Activated naive CD4-positive, alpha-beta T cell (primary cell): ENCODE measurements at regions not wholly inside any gene's neighbourhood (a gene's known extent, or its start where the extent isn't known, plus 50 kb on each side); places are given as distances from the start of the nearest gene placed in this dataset.
"Not testable (repeated sequence)": the region's sequence is repeated elsewhere in the genome, so short reads cannot be mapped to it uniquely, and the experiment has no call there.

ENCODE experiments used
- DNase-seq, 4 experiments: peaks; one replicate each; lab custom pipeline; 2025; lab: John Stamatoyannopoulos, UW

DNA sequence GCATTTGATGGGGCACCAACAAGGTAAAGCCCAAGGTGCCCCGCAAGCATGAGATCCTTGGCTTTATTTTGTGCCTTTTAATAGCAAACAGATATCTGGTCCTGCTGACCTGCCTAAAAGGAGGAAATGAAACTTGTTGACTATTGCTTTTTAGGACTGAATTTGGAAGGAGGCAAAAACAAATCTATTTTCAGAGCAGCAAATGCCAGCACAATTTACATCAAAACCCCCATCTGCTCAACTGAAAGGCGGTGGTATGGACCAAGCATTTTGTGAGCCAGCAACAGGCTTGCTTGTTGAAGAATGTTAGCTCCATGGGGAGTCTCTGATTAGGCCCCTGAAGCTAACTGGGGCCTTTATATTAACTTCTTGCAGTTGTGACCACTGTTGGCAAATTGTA is 192.6 kb upstream of the E2F8 start:
- DNase-seq, result no peak

DNA sequence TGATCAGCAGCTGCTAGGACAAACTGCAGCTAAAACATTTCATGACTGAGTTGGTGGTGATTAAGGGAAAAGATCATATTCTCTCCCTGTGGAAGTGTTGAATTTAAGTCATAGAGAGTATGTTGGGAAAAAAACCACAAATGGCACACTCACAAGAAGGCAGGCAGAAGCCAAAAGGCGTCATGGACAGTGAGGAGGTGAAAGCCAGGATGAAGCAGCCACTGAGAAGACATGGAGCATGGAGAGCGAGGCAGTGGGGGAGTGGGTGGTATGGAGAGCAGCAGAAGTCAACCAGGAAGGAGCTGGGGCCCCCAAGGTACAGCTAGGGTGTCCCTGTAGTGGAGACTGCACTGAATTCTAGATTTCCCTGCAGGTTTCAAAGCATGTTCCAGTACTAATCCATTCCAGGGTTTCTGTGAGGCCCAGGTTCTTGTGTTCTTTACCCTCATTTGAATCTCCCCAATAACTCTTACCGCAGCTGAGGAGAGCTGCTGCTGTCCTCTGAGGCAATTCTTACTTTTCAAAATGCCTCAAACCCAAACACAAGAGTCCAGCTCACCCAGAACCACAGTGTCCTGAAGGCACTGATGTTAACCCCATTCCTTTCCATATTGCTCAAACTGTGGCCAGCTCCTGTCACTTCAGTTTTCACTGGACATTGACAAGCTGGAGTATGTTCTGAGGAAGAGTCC is 191.8 kb upstream of the E2F8 start:
- no peak for DNase-seq

DNA sequence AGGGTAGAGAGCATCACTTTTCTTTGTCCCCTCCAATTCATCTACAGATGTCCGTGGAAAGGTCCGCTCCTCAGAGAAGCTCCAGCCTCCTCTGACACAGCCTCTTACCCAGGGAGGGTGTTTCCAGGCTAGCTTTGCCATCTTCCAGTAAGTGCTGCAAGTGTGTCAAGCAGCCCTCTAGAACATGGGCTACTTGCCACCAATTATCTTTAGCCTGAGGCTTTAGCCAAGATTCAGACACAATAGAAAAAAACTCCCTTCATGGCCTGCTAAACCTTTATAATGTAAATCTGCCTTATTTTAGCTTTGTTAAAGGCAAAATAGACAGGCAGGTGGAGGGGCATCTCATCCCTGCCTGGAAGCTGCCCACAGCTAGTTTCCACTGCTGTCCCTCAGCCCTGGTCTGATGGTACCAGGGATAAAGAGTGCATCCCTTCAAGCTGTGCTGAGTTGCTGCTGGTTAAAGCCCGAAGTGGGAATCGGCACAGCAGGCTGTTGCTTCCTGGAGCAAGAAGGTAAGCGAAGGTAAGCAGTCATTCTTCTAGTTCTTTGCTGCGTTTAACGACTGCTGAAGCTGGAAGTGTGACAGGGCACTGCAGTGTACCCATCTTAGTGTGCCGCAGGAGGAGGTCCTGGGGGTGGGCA is 190.1 kb upstream of the E2F8 start:
- DNase-seq, result no peak

DNA sequence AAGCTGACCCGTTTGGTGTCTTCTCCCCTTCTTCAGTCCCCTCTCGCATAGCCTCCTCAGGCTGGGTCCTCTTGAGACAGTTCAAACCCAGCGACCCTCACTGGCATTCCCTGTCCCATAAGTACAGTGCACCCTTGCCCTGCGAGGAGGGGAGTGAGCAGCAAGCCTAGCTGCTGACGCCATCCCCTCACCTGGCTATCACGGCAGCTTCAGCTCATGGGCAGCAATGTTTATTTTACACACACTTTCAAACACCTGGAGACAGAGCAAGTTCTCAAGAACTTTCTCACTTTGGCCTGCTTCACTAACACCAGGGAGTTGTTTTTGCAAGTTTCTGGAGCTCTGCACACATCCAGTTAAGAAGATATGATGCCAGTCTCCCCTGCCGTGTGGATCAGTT is 189.6 kb upstream of the E2F8 start:
- no peak for DNase-seq

DNA sequence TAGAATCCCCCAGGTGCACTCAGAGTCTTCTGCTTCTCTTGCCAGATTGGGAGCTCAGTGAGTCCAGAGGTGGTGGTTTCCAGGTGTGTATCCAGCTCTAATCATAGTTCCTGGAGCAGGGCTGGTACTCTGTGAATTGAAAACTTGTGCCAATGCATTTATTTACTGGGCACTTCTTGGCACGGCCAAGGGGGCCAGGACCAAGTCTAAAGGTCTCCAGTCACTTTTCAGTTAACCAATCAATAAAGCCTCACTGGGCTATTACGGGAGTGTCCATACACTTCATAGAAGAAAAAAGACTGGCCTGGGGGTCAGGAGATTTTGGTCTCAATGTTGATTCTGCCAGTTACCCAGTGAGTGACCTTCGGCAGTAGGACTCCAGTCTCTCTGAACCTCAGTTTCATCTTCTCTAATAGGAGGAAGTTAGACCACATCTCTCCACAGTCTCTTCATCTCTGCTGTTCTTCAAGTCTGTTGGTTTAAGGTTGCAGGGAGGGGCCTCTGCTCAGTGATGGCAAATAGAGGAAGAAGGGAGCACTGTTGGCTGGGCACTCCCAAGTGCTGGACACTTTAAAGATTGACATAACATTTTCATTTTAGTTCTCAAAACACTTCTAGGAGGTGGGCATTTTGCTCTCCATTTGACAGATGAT is 188.5 kb upstream of the E2F8 start:
- no peak for DNase-seq

DNA sequence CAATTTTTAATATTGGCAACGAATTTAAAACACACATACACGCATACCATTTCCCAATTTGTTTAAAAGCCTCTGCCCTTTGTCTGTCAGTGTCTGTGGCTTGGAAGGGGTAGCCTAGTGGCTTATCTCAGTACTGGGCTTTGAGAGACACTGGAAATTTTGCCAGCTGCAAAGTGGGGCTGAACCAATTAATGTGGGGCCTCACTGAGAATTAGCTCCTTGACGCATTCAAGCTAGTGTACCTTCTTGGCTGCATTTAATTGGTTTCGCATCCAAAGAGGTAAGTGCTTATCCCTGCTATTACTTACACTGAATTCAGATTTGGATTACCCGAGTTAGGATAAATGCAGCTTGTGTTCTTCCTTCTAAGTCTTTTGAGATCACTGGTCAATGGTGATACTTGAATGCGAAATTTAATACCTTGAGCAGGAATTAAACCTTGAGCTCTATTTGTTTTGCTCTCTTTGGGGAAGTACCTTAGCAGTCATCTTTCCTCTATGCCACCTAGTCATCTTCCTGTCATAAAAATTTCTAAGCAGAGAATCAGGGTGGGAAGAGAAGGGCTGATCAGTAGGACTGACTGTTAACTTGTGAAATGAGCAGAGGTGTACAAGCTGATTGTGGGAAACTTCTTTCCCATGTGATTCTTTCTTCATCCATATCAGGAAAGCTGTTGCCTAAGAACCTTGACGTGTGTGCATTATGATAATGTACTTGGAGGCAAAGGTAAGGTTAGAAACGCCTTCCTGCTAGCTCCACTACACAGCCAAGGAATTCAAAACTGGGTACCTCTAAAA is 187.7 kb upstream of the E2F8 start:
- DNase-seq, result no peak

DNA sequence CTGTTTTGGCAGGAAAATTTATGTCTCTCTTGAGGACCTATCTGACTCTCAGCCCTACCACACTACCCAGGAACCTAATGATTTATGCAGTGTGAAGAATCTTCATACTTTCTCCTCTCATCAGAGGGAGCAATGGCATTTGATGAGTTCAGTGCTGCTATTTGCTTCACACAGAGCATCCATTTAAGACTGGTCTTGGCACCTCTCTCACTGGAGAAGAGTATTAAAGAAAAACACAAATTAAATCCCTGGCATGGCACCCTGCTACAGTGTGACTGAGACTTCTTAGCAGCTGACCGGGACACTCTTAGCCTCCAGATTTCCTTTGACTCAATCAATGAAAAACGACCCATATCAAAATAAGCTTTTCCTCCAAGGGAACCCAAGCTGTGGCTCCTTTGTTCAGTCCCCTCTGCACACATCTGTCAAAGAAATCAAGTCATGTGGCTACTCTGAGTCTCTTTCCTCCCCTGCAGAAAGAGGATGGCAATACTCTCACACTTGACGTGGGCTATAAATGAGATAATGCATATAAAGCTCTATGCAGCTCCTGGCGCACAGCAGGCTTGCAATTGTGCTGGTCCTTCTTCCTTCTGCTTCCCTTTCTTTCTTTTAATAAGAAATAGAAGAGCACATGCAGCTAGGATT is 186.1 kb upstream of the E2F8 start:
- no peak for DNase-seq

DNA sequence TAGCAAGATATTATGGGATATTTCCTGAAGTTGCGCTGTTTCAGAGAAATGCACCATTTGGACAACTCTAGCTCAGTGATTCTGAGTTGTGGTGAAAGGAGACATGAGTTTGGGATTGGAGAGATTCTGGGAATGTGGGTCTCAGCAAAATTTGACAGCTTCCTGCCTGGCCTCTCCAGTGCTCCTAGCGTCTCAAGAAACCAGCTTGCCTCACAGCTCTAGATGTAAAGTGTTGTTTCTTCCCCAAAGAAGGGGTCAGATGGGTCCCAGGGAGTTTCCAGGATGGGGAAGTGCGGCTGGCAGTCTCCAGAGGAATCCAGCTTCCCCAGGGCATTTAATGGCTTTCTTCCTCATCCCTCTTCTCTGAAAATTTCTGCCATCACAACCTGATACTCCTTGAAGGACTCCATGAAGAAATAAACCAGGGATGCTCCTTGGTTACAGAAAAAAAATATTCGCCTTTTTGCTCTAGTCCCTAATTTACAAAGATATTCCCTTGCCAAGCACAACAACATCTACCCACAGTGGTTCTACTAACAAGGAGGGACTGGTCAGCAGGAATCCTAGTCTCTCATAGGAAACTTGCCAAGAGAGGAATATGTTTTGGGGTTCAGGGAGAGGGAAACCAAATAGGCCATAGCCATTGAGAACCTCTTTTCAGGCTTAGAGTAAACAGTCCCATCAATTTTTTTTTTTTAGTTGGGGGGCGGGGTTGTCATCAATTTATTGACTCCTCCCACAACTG is 185.4 kb upstream of the E2F8 start:
- DNase-seq, result no peak

DNA sequence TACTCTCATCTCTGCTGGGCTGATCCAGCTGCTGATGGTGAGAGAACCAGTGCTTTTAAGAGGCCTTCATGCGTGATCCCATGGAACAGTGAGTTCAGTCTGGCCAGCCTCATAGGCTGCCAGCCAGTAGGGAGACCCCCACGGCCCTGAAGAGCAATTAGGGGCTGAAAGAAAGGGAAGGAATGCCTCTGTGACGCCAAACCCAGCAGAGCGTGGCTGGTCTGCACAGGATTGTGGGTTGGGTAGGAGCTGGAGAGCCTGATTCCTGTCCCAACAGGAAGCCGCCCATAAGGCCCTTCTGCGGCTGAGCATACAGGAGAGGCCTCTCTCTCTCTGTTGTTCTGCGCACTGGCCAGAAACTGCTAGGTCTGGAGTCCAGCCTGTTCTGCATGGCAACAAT is 181.5 kb upstream of the E2F8 start:
- no peak for DNase-seq

DNA sequence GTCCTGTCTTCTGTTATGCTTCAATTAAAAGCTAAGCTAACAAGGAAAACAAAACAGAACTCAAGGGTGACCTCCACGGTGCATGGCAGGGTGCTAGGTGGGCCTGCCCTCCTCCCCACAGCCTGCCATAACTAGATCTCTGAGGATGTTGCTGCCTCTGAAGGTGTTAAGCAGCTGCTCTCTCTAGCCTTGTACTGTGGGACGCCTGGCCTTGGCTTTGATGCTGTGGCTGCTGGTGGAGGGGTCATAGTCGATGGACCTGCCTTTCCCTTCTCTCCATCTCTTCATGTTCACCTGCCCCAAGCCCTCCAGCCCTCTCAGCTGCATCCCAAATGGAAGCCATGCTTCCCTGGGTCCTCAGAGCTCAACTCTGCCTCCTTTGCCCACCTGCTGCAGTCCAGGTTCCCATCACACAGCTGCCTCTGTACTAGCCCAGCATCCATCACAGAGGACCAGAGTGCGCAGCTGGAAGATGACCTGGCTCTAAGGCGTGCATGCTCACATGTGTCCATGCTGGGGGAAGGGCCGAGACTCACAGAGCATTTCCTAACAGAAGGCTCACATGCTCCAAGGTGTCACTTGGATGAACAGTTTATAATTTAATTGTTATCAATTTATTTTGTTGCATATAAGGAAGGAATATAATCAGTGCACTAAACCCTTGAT is 180.3 kb upstream of the E2F8 start:
- no peak for DNase-seq

DNA sequence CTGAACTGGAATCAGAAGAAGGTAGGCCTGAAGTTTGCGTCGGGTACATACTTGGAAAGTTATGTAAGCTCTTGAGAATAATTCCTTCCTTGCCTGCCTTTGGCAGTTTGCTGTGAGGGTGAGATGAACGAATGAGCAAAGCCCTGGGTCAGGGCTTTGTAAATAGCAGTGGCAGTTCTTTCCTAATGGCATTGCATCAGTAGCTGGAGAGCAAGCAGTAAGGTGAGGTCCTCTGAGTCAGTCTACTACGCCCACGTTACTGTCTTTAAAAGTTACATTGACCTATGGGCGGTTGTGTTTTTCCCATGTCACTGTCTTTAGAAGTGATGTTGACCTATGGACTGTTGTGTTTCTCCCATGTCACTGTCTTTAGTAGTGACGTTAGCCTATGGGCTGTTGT is 179.1 kb upstream of the E2F8 start:
- no peak for DNase-seq

DNA sequence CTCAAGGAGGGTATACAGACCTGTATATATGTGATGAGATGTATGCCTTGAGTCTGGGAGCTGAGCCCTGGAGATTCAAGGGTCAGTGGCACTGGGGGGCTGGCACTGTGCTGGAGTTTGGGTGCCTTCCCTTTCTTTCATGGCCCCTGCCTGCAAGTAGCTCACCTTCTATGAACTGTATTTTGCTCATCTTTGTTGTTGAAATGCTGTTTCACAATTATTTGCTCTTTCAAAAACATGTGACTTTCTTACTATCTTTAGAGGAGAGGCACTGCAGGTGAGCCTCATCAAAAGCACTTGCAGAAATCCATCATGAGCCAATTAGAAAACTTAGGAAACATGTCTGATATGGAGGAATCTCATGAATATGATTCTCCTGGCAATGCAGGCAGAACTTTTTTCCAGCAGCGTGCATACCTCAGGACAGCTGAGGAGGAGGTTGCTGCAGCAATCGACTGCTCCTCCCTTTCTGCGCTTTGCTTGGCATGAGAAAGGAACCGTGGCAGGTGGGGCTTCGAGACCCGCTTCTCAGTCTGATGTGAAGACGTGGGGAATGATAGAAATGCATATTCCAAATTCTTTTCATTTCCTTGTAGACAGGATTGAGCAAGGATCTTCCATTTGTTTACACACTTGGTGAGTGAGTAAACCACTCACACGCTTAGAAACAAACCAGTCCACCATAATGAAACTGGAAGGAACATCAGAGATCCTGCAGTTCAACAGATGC is 178.4 kb upstream of the E2F8 start:
- no peak for DNase-seq

DNA sequence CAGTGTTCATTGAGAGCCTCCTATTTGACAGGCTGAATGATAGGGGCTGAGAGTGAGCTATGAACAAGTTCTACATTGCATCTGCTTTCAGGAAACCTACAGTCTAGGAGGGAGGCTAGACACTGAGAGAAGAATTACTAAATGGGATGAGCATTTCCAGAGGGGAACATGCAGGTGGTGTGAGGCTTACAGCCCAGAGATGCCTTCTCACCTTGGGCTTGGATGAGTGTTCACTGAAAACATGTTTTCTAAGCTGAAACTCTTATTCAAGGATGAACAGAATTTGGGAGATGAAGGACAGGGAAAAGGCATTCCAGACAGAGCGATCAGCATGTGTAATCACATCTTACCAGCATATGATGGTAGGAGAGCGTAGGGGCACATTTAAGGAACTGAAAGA is 177.5 kb upstream of the E2F8 start:
- no peak for DNase-seq

DNA sequence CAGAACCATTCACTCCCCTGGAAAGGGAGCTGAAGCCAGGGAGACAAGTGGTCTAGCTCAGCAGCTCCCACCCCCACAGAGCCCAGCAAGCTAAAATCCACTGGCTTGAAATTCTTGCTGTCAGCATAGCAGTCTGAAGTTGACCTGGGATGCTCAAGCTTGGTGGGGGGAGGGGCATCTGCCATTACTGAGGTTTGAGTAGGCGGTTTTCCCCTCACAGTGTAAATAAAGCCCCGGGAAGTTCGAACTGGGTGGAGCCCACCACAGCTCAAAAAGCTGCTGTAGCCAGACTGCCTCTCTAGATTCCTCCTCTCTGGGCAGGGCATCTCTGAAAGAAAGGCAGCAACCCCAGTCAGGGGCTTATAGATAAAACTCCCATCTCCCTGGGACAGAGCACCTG is 171.3 kb upstream of the E2F8 start:
- DNase-seq, result not testable (repeated sequence)

DNA sequence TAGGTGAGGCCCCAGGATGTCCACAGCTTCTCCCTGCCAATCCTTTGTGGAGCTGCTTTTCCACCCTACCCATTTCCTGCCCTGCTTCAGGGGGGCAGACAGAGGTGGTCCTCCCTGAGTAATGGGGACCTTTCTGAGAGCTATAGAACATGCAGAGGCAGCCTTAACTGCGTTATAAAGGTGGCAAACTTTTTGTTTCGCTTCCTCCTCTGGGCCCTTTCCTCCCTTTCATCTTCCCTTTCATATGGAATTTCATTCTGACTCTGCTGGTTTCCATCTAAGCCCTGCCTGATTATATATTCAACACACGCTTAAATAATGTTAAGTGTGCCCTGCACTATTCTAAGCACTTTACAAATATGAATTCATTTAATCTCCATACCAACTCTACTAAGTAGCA is 169.3 kb upstream of the E2F8 start:
- no peak for DNase-seq

DNA sequence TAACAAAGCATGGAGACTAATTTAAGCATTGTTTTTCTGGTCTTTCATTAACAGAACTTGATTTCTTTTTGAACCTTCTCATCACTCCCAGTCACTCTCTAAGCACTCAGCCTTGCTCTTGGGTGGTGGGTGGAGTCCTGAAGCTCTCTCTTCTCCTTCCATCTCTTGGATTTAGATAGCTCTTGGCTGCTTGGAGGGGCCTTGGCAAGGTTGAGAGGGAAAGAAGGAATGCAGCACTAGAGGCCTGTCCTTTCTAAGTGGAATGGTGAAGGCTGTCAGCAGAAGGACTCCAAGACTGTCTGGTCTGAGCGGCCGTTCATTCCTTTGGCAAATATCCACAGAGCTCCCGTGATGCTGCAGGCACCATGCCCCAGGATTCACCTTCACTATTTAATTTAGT is 168.6 kb upstream of the E2F8 start:
- no peak for DNase-seq

DNA sequence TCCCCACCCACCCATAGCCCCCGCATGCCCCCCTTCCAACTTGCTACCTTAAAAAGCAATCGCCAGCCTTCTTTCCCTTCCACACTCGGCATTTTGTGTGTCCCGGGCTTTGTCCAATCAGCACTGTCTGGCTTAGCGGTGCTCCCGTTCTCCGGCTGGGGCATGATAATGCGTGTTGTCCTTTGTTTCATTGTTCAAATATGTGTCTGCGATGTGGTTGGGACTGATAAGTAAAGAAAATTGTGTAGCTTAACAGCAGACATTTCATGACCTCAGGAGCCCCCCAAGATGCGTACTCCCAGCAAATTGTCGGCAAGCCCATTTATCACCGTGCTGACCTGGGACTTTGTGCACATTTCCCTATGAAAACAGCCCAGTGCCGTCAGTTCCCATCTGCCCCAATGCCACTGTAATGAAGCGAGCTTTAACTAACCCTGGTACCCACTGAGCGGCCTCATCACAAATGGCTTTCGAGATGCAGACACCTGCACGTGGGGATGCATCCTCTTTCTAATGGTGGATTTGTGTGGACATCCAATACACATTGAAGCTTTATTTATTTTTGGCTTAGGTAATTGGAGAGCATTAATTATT is 167.0 kb upstream of the E2F8 start:
- DNase-seq, result no peak

DNA sequence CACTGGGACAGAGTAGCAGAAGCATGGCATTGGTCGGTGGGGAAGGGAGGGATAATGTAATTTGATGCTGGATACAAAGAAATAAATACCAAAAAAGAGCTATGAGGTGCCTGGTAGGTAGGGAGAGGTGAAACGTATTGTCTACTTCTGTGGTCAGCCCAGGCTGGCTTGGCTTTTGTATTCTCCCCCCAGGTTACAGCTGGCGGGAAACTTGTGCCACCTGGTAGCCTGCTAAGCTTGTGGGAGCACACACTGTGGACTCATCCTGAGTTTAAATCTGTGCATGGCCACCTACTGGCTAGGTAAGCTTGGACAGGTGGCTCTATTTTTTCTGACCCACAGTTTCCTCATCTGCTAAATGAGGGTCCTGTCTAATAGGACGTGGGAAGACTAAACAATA is 165.2 kb upstream of the E2F8 start:
- DNase-seq, result no peak

DNA sequence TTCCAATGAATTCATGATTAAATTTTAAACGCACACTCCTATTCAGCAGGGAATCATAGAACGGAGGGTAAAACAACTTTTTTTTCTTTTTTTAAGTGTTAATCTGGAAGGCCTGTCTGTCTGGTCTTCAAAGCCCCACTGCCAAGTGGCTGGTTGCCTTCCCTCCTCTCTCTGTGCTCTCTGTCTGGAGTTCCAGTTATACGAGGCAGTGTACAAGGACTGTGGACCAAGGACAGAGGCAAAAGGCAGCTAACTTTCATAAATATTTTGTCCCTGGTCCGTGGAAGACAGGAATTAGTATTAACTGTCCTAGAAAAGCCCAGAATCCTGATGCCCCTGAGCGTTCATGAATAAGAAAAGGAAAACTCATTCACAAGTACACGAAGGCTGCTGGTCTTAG is 164.0 kb upstream of the E2F8 start:
- DNase-seq, result no peak
